LNCaP clone FGC (cell line): ENCODE measurements at regions not wholly inside any gene's neighbourhood (a gene's known extent, or its start where the extent isn't known, plus 50 kb on each side); places are given as distances from the start of the nearest gene placed in this dataset.

Experiments
- DNase-seq: peaks from one replicate; pipeline ENCODE4 v3.0.0-alpha.2; 2011; ENCODE audit warnings: low read depth
- H3K4me3 ChIP-seq: 2 replicates; pipeline ENCODE4 v1.5.1; 2011; ENCODE audit warnings: mild to moderate bottlenecking, low read depth, low read length, control low read depth
- CTCF ChIP-seq: IDR thresholded peaks from 2 replicates; pipeline ENCODE4 v1.5.1; 2012; ENCODE audit warnings: mild to moderate bottlenecking; ENCODE audit not compliant: control insufficient read depth, insufficient read depth; ENCODE audit errors: extremely low read depth

GRCh38 chr11:128279866-128280265 lies 307.5 kb downstream of the ETS1 start:
- DNase-seq: no peak
- H3K4me3 ChIP-seq: no peak overlapping the region
- TF ChIP-seq CTCF: no peak

DNA sequence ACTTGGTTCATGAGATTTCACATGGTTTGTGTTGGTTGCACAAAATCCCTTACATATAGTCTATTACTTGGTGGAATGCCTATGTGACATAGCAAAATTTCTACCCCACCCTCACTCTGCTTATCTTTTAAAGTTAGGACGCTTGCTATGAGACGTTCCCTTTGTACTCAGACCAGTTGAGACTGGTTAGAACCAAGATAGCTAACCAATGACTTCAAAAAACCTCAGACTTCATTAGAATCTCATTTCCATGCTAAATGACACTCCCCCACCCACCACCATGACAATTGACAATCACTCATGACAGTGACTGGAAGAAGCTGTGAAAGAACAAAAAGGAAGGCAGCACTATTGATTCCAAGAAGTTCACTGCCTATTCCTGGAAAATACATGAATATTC lies 313.6 kb downstream of the ETS1 start:
- no peak for TF ChIP-seq CTCF
- DNase-seq: no peak

GRCh38 chr11:128271401-128271800 lies 316.0 kb downstream of the ETS1 start:
- H3K4me3 ChIP-seq: no peak overlapping the region
- TF ChIP-seq CTCF: no peak
- no peak for DNase-seq

More for the DNA sequence above, 313.6 kb downstream of the ETS1 start:
- H3K4me3 ChIP-seq: no peak overlapping the region

DNA sequence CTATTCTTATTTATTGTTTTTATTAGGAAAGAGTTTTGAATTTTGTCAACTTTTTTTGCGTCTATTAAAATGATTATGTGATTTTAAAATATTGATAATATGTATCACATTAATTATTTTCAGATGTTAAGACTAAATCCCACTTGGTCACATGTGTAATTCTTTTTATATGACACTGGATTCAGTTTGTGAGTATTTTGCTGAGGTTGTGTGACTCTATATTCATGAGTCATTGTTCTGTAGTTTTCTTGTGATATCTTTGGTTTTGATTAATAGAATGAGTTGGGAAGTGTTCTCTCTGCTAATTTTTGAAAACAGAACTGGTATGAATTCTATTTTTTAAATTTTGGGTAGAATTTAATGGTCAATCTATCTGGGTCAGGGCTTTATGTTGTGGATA lies 317.9 kb downstream of the ETS1 start:
- TF ChIP-seq CTCF: no peak
- H3K4me3 ChIP-seq: no peak overlapping the region
- DNase-seq: no peak

GRCh38 chr11:128266893-128267292 lies 320.5 kb downstream of the ETS1 start:
- no peak for DNase-seq
- no peak overlapping the region for H3K4me3 ChIP-seq
- no peak for TF ChIP-seq CTCF

DNA sequence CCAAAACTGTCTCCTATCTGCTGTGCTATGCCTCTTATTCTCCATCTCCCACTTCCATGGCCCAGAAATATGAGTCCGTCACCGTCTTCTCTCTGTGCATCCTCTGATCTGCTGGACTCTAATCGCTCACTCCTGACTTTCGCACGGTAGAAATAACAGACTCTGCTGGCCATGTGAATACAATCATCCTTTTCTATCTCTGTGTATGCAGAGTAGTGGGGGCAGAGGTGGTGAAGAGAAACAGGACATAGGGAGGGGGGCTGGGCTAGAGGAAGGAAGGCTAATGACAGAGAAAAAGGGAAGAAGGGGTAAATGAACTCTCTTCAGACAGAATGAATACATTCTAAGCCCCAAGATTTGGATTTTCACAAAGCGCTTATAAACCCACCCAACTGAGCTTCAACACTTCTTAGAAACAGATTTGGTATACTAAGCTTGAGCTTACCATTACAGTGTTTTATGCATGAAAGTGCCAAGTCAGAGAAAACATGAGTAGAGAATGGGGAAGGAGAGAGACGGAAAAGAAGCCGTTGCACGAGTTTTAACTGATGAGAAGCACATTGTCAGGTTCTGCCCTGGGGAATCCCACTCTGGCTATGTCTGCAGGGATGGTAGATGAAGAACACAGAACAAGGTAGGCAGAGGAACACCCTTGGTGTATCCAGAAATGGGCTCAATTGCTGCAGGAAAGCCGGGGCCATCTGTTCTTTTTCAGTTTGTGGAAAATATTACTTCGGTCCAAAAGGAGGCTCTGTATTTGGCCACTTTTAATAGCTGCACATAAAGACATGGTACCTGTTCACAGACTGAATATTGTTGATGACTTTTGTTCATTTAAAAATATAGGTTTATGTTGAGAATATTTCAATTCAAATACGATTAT lies 324.7 kb downstream of the ETS1 start:
- DNase-seq: no peak
- TF ChIP-seq CTCF: no peak
- no peak overlapping the region for H3K4me3 ChIP-seq

- no peak overlapping the region for H3K4me3 ChIP-seq
- TF ChIP-seq CTCF: no peak
- no peak for DNase-seq
Observed at GRCh38 chr11:128261011-128261421, 326.3 kb downstream of the ETS1 start.
